GM19324 (cell line): ENCODE measurements at regions not wholly inside any gene's neighbourhood (a gene's known extent, or its start where the extent isn't known, plus 50 kb on each side); places are given as distances from the start of the nearest gene placed in this dataset.

Experiments
- ATAC-seq: cut with Tn5 transposase; IDR thresholded peaks from one replicate; pipeline ENCODE4 v1.9.1; 2021; ENCODE audit warnings: mild to moderate bottlenecking, moderate library complexity; ENCODE audit not compliant: unreplicated experiment, low FRiP score

DNA sequence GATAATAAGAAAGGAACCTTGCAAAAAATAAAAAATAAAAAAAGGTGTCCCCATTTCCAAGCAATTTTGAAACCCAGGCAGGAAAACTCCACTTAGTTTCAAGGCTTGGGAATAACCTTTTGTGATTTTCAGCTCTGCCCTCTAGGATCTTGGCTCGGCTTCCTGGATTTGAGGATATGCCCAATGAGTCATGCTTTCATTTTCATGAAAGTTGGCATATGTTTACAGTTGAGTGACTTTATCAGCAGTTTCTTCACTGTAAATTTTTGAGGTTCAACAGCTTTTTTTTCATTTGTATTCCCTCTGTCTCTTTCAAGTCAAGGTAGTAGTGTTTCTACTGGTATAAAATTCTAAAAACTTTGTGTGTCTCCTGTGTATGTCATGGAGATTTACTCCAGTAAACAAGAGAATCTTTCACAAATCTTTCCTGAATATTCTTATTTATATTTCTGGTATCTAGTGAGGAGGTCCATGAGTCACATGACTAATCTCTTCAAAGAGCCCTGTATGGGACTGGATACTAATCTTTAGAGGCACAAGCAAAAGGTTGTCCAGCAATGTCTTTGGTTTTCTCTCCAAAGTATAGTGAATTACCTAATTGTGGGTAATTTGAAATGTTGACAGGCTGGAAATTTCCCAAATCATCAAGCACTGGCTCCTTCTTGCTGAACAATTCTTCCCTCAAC, 335.3 kb downstream of the BRINP2 start:
- ATAC-seq = no peak

- no peak for ATAC-seq
Measured at GRCh38 chr1:177495878-177496277, 325.1 kb downstream of the BRINP2 start.

- no peak for ATAC-seq
Measured at GRCh38 chr1:177490786-177491185, 320.0 kb downstream of the BRINP2 start.

GRCh38 chr1:177490036-177490639, 319.4 kb downstream of the BRINP2 start:
- ATAC-seq = no peak

DNA sequence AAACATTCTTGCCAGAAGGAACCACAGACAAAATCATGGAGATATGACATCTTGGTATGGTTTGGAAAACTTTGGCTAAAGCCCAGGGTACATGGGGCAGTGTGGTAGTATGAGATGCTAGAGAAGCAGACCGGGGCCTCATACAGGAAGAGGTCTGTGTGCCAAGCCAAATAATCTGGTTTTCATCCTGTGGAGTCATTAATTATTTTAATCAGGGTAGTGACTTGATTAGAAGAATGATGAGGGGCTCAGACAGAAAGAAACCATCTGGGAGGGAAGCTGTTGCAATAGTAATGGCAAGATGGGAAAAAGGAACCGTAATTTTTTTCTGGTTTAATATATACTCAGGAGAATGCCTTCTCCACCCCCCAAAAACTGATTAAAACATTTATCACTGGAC, 318.0 kb downstream of the BRINP2 start:
- ATAC-seq = no peak

DNA sequence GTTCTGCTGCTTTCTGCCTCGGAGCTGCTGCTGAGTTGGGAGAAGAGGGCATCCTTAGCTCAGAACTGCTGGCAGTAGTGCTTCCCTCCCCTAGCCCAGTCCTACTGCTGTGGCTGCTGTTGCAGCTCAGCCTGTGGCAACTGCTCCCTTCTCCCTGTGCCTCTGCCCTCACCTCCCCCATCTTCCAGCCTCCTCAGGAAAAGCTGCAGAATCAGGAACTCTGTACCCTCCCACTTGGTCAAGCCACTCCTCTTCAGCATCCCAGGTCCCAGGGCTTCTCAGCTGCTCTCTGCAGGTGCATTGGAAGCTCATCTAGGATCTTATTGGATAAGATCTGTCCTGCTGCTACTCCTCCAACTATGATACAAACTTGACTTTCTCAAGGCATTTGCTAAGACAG, 316.7 kb downstream of the BRINP2 start:
- ATAC-seq = no peak

DNA sequence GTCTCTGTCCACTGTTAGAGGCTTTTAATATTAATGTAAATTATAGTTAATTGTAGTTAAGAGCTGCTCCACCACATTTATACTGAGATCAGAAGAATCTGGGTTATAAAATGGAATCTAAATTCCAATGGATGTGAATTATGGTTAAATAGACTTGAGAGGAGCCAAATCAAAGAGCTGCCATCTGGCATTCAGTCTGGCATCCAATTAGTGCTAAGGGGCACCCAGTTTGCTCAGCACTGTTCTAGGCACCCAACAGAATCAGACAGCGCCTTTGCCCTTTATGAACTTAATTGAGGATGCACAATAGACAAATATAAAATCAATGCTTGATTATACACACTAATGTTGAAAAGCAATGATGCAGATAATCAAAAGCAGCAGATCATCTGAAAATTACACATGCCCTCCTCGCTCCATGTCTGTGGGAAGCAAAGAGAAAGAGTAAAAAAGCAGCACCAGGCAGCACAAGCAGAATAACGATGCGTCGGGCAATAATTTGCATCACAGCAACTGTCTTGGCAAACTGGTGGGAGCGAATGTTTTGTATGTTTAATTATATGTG, 310.1 kb downstream of the BRINP2 start:
- no peak for ATAC-seq

- no peak for ATAC-seq
Measured at GRCh38 chr1:177479600-177479999, 308.8 kb downstream of the BRINP2 start.

DNA sequence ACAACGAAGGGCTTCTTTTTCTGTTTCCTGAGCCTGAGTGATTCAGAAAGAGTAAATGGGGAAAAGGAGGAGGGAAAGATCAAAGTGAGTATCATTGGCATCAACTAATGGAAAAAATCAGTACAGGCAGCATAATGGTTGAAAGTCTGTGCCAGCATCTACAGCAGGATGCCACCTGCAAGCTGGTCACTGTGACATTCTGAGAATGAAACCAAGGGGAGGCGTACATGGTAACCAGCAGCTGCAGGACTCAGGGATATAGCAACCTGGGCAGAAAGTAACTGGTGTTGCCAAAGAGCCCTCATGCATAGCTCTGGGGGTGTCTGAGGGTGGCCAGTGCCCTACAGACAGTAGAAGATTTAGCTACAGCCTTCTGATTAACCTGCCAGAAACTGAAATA, 305.9 kb downstream of the BRINP2 start:
- ATAC-seq = no peak

- ATAC-seq = no peak
Measured at GRCh38 chr1:177472567-177472966, 301.8 kb downstream of the BRINP2 start.

- no peak for ATAC-seq
Measured at GRCh38 chr1:177471244-177471643, 300.5 kb downstream of the BRINP2 start.

- ATAC-seq = no peak
Measured at GRCh38 chr1:177469519-177469918, 298.8 kb downstream of the BRINP2 start.

DNA sequence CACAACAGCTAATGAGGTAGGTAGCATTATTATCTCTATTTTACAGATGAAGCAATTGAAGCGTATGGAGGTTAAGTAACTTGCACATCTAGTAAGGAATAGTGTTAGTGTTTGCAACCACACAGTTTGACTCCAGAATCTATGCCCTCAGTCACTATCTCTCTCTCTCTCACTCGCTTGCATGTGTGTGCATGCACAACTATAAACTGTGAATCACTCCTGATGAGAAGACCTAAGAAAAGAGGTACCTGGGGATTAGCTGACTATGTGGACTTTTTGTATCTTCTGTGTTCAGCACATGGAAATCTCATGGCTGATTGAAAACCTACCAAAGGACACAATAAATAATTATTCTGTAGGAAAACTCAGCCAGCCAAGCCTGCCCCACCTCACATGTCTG, 295.5 kb downstream of the BRINP2 start:
- ATAC-seq = no peak

- no peak for ATAC-seq
Measured at GRCh38 chr1:177464686-177465085, 293.9 kb downstream of the BRINP2 start.

- no peak for ATAC-seq
Measured at GRCh38 chr1:177451191-177451590, 280.4 kb downstream of the BRINP2 start.

DNA sequence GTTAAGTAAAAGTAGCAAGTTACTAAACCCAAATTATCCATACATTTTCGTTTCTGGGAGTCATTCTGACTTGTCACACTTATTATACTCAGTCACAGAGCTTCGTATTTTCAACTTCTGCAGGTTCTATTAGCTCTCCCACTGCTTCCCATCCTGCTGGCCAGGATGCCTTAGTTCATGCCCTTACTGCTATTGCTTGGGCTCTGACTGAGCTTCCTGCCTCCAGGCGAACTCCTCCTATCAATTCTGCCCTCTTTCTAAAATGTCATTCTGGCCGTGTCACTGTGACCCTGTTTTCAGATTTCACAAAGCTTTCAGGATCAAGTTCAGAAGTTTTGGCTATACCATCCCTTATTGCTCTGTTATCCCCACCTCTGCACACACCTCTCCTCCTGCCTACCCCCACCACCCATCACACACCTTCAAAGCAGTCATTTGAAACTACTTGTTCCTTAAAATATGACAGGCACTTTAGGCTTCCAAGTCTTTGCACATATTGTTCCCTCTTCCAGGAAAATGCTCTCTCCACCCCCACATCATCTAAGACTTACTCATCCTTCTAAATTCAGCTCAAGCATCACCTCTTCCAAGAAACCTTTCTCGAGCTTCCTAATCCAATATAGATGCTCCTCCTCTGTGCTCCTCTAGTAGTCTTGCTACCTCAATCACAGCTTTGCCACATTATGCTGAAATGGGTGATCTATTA, 278.0 kb downstream of the BRINP2 start:
- no peak for ATAC-seq

DNA sequence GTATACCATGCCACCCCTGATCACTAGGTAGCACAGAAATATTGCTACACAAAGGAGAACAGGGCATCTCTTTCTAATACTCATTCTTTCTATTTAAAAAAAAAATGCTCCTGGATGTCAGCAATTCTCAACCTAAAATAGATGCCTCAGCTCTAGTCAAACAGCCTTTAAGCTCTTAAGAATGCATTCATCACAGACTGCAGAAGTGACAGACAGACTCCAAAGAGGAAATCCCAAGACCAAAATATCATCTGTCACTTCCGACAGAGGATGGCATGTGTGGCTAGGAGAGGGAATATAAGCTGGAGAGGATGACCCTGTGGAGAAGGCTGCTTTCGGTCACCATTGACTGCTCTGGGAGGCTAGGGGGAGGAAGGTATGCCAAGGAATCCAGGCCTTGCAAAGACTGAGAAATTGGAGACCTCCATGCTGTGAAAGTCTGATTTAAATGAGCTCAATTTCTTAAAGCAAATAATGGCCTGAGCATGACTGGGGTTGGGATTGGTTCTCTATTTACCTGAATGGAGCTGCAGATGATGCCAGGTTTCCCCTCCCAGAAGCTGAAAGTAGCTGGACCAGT, 277.4 kb downstream of the BRINP2 start:
- ATAC-seq = no peak

- no peak for ATAC-seq
Measured at GRCh38 chr1:177444997-177445746, 274.4 kb downstream of the BRINP2 start.

DNA sequence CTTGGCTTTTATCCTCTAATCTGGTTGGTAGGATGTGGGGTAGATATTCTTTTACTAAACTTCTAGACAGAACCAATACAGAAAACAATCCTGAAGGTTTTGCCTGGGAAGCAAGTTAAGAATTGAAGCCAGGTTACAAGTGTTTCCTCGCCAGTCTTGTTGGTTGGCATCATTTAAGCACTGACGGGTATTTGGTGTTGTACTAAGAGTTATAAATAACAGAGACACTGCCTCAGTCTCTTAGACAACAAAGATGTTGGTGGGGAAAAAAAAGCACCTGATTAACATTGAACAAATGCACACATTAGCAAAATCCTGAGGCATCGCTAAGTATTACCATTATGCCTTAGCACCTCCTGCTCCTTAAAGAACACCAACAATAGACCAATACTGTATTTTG, 272.2 kb downstream of the BRINP2 start:
- ATAC-seq = no peak

- no peak for ATAC-seq
Measured at GRCh38 chr1:177442584-177442983, 271.8 kb downstream of the BRINP2 start.
